ENCODE measurements at regions not wholly inside any gene's neighbourhood (a gene's known extent, or its start where the extent isn't known, plus 50 kb on each side); places are given as distances from the start of the nearest gene placed in this dataset.

- no peak for DNase-seq
These were observed 88.3 kb upstream of the ARHGAP29 start for GRCh38 chr1:94325377-94326302.

- no peak for DNase-seq
These were observed 86.8 kb upstream of the ARHGAP29 start for GRCh38 chr1:94324178-94324544.

DNA sequence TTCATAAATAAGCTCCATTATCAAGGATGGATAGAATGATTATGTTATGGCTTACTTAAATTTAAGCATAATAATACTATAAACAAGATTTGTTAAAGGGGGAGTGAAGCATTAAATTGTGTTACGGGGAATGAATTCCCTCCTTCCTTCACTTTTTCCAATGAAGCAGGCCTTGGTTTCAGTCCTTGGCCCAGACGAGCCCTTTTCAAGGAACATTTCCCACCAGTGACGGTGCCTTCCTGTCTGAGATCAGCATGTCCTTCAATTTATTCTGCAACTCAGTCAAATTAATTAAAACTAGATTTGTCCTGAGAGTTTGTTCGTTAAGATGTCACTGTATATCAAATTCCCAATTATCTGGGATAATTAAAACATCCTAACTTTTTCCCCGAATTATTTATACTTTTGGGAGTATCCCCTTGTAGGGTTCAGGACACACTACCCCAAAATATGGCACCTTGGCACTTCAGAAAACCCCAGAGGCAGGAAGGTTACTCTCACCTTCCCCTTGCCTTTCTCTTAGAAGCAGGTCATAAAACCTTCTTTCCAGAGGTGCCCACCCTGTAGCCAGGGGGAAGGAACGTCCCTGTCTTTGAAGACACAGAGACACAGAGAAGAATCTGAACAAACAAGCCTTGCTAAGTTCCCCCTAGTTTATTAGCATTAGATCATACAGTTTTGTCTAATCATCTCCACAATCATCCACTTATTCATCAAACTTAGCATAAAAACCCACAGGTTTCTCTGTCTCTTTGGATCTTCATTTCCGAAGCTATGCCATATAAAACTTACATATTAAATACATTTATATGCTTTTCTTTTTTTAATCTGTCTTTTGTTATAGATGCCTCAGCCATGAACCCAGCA lies 86.2 kb upstream of the ARHGAP29 start:
- no peak for DNase-seq

DNA sequence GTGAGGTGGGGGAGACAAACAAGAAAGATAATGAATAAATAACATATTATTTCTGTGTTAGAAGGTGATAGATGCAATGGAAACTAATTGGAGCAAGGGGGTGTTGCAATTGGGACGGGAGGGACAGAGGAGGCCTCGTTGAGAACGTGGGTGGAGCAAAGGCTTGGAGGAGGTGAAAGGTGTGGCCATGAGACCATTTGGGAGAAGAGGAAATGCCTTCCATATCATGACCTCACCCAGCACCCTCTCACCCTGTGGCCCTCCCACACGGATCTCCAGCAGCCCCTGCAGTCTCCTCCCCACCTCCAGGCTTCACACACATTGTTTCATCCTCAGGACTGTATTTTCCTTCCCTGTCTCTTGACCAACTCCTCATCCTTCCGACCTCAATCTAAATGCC lies 85.3 kb upstream of the ARHGAP29 start:
- no peak for DNase-seq

DNA sequence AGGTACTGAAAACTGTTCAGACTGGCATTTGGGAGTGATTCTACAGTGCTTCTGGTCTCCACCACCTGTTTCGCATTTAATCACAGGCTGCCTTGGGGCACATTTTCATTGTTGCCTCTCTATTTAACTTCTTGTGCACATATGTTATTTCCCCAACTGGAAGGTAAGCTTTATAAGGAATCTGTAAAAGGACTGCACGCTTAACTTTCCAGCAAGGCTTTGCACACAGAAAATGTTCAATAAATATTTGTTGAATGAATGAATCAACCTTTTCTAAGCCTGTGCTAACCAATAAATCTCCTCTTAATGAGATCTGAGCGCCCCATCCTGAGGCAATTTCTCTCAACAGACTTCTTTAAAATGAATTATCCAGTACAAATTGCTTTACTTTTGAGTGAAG lies 84.3 kb upstream of the ARHGAP29 start:
- no peak for DNase-seq

- DNase-seq: no peak
These were observed 82.1 kb upstream of the ARHGAP29 start for GRCh38 chr1:94319319-94320102.

- DNase-seq: no peak
These were observed 81.2 kb upstream of the ARHGAP29 start for GRCh38 chr1:94318505-94319030.

GRCh38 chr1:94317790-94318188 lies 80.4 kb upstream of the ARHGAP29 start:
- no peak for DNase-seq

DNA sequence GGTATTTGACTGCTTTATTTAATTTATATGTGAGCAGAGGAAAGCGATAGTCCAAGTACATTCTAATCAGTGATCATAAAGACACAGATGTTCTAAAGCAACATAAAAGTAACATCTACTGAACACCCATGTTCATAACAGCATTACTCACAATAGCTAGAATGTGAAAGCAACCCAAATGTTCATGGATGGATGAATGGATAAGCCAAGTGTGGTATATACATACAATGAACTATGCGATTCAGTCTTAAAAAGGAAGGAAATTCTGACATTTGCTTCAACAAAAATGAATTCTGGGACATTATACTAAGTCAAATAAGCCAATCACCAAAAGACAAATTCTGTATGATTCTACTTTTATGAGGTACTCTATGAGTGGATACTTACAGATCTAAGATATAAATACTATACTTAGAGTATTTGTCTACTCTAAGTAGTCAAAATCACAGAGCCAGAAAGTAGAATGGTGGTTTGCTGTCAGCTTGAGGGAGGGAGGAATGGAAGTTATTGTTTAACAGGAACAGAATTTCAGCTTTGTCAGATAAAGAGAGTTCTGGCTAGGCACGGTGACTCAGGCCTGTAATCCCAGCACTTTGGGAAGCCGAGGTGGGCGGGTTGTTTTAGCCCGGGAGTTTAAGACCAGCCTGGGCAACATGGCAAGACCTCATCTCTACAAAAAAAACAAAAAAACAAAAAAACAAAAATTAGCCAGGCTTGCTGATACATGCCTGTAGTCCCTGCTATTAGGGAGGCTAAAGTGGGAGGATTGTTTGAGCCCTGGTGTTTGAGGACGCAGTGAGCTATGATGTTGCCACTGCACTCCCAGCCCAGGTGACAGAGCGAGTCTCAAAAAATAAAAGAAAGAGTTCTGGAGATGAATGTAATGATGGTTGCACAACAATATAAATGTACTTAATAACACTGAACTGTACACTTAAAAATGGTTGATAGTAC lies 79.7 kb upstream of the ARHGAP29 start:
- no peak for DNase-seq

GRCh38 chr1:94316183-94316582 lies 78.8 kb upstream of the ARHGAP29 start:
- no peak for DNase-seq

DNA sequence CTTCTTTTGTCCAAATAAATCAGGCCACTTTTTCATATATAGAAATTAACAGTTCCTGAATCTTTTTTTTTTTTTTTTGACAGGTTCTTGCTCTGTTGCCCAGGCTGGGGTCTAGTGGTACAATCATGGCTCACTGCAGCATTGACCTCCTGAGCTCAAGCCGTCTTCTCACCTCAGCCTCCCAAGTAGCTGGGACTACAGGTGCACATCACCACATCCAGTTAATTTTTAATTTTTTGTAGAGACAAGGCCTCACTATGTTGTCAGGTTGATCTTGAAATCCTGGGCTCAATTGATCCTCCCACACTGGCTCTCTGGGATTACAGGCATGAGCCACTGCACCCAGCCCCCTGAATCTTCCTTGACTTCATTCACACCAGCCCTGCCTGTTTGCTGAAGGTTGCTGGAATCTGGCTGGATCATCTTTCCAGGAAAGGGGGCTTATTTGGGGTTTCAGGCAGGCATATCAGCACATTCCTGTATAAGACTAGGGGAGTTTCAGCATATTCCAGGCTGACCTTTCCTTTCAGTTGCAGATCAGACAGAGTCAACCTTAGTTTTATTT lies 78.2 kb upstream of the ARHGAP29 start:
- no peak for DNase-seq

DNA sequence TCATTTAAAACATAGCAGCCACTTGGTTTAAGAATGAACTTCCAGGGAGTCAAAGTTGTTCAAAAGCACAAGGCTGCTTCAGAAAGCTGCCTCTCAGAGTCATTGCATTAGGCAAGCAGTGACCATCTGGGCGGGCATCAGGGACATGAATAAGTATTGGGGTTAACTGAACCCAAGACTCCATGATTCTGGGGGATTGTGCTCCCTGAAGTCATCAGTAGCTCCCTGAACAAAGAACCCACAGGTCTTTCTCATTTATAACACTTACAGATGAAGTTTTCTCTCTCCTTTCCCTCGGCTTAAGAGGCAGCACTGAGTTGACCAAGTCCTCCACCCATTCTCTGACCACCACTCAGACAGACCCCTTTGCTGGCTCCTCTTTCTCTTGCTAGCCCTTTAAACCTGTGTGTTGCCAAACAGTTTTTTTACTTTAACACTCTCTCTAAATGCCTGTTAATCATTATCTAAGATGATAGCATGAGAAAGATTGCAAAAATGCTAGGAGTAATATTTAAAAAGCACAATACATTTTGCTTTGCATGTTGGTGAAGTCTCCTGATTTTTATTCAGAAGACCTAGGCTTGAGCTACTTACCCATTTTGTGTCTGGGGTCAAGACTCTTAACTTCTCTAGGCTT lies 77.0 kb upstream of the ARHGAP29 start:
- DNase-seq: no peak

DNA sequence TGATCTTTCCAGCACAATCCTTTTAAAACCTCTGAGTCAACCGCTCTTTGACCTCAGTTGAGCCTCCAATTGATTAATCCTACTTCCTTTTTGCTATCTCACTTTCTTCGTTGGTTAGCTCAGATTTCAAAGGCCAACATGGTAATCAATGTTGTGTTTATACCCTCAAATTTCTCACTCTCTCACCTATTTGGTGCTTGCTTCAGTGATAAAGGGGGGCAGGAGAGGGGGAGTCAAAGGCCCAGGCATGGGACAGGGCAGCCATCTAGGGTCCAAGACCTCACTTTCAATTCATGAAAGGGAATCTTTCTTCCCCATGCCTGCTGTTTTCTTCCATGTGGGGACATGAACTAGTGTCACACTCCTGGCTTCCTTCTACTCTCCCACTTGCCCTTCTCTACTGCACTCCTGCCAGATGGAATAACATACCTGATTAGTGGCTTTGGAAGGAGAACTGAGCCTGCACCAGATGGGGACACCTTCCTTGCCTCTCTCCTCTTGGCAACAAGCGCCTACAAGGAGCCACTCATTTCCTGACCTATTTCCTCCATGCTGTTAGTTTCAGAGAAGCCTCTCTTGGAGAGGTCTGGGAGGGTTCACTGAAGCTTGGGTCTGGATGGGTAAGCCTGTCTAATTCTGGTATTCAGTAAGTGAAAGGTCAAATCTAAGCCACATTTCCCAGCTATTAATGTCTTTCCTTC lies 73.3 kb upstream of the ARHGAP29 start:
- no peak for DNase-seq

- DNase-seq: no peak
These were observed 72.6 kb upstream of the ARHGAP29 start for GRCh38 chr1:94309829-94310569.

- no peak for DNase-seq
These were observed 71.8 kb upstream of the ARHGAP29 start for GRCh38 chr1:94309216-94309615.

DNA sequence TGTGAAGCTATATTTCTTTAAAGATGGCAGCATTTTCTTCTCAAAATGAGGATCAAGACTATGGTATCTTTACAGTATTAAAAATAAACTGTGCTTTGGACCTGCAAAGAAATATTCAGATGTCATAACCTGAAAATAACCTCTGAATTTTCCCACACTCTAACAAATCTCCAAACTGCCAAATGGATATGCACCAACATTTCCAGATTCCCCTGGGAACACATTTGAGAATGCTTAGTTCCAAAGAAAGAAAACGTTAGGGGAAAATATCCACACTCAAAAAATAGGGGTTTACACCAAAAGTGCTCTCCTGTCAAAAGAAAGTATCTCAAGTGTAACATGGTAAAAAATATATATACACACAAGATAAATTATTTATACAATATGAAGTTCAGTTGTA lies 69.1 kb upstream of the ARHGAP29 start:
- DNase-seq: no peak

- DNase-seq: no peak
These were observed 68.3 kb upstream of the ARHGAP29 start for GRCh38 chr1:94305704-94306103.

DNA sequence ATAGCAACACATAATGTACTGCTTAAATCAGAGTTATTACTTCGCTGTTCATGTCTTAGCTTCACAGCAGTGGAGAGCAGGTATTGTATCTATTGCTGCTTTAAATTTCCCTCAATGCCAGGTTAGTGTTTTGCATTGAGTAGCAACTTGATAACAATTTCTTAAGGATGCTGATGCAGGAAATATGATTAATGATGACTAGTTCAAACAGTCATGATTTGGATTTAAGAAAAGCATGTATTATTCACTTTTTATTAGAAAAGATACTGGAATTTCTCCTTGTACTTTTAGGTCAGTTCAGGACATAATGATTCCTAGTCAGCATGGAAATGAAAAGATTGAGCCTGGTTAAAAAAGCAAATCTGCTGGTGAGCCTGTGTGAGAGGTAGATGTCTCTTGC lies 67.2 kb upstream of the ARHGAP29 start:
- DNase-seq: no peak

DNA sequence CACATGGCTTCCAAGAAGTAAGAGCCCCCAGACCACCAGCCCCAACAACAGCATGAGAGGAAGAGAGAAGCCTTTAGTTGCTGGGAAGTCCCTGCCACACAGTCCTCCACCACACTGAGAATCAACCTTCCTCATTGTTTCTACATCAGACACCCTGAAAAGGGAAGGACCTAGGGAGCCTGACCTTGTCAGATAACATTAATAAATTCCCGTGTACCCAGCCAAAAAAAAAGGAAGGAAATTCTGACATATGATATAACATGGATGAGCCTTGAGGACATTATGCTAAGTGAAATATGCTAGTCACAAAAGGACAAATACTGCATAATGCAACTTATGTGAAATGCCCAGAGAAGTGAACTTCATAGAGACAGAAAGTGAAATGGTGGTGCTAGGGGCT lies 65.6 kb upstream of the ARHGAP29 start:
- no peak for DNase-seq

Measured in RPMI8226 (cell line).